ENCODE measurements at regions not wholly inside any gene's neighbourhood (a gene's known extent, or its start where the extent isn't known, plus 50 kb on each side); places are given as distances from the start of the nearest gene placed in this dataset.

DNA sequence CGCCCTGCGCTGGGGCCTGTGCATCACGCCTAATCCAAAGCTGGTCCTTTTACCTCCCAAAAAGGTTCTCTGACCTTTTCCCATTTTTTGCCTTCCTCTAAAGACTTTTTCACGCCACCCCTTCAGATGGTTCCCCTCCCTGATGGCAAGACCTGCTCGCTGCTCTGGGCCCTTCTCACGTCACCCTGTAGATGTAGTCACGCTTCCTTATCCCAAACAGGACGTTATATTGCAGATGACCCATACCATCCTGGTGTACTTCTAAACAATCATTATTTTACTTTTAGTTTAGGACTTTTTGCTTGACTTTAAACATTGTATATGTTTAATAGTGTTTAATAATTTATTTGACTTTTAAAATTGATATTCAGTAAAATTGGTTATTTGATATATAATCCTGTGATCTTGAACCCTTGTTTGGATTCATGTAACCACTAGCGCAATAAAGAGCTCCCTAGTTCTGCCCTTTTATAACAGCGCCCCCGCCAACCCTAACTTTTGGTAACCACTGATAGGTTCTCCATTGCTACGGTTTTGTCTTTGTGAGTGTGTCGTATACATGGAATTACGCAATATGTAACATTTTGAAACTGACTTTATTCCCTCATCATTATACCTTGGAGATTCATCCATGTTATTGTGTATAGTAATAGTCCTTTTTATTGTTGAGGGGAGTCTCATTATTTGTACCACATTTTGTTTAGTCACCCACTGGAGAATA is 159.0 kb upstream of the CHRNA7 start:
- intact Hi-C loops (cut with micrococcal nuclease): no loop called here
- TF ChIP-seq EZH2 (IDR thresholded peaks at IDR 0.05; ENCODE audit: borderline replicate concordance, insufficient read depth, low read depth, low read length, poor library complexity, severe bottlenecking): no peak
- TF ChIP-seq CTCF (IDR thresholded peaks at IDR 0.05): no peak
- Mint-ChIP-seq H3K27ac (peak overlapping the region; percentile 69), H3K4me1 (peaks cover 13% of the 10 kb centered on the region), H3K9me3 (ENCODE audit: insufficient read depth) (no peaks in the 10 kb centered on the region), H3K27me3 (peaks cover 15% of the 10 kb centered on the region), H3K4me3 (peak overlapping the region; percentile 86)
- Histone ChIP-seq H3K4me3 (ENCODE audit: control extremely low read depth in 1 of 5, extremely low read depth in 1 of 5, insufficient read depth in 1 of 5, low read depth in 2 of 5, low read length in 4 of 5) (peak overlapping the region; percentile 21 to 68 (median 57)), H3K27me3 (replicated peaks in 1 of 4; ENCODE audit: control extremely low read depth in 1 of 4, control insufficient read depth in 3 of 4, insufficient read depth in 4 of 4, low read length in 3 of 4) (peaks cover 0 to 17% (median 13%) of the 10 kb centered on the region in 4 experiments), H3K4me1 (ENCODE audit: control insufficient read depth in 2 of 2, insufficient read depth in 2 of 2, low read length in 2 of 2) (peaks cover 9 to 11% of the 10 kb centered on the region in 2 donors), H3K9me3 (ENCODE audit: control extremely low read depth in 1 of 3, control insufficient read depth in 2 of 3, insufficient read depth in 1 of 3, low read length in 2 of 3) (peaks cover 0 to 15% (median 5%) of the 10 kb centered on the region in 3 donors), H3K9ac (ENCODE audit: low read length) (peak overlapping the region; percentile 63), H3K36me3 (replicated peaks in 1 of 2; ENCODE audit: control extremely low read depth in 1 of 2, control insufficient read depth in 1 of 2, extremely low read depth in 1 of 2, insufficient read depth in 2 of 2, low read length in 1 of 2) (no peaks in the 10 kb centered on the region), H2AFZ (ENCODE audit: insufficient read depth, low read depth, low read length, poor library complexity, severe bottlenecking) (peak overlapping the region; percentile 90), H3K4me2 (replicated peaks; ENCODE audit: low read depth, low read length, poor library complexity, severe bottlenecking) (peak overlapping the region; percentile 88), H4K20me1 (ENCODE audit: control insufficient read depth, insufficient read depth, low read length, poor library complexity, severe bottlenecking) (no peaks in the 10 kb centered on the region), H3K79me2 (ENCODE audit: control insufficient read depth, insufficient read depth, low read length) (no peaks in the 10 kb centered on the region), H3K27ac (ENCODE audit: low read length in 2 of 2) (peak overlapping the region in 1 of 2 donors; percentile 56)
- POLR2A ChIA-PET: no interaction called here
- DNase-seq (no peak), ATAC-seq (ENCODE audit: low read depth) (no peak)
- 29% methylated on average over 6 of the region's 14 CpGs for WGBS (ENCODE audit: insufficient coverage)
- CTCF ChIA-PET: no interaction called here

- Histone ChIP-seq H3K27ac (ENCODE audit: low read length in 2 of 2) (no peak overlapping the region), H2AFZ (ENCODE audit: insufficient read depth, low read depth, low read length, poor library complexity, severe bottlenecking) (no peak overlapping the region), H3K4me3 (ENCODE audit: control extremely low read depth in 1 of 5, extremely low read depth in 1 of 5, insufficient read depth in 1 of 5, low read depth in 2 of 5, low read length in 4 of 5) (no peak overlapping the region), H3K27me3 (replicated peaks in 1 of 4; ENCODE audit: control extremely low read depth in 1 of 4, control insufficient read depth in 3 of 4, insufficient read depth in 4 of 4, low read length in 3 of 4) (peaks cover 0 to 20% (median 13%) of the 10 kb centered on the region in 4 experiments), H4K20me1 (ENCODE audit: control insufficient read depth, insufficient read depth, low read length, poor library complexity, severe bottlenecking) (no peaks in the 10 kb centered on the region), H3K9me3 (ENCODE audit: control extremely low read depth in 1 of 3, control insufficient read depth in 2 of 3, insufficient read depth in 1 of 3, low read length in 2 of 3) (peaks cover 0 to 15% (median 5%) of the 10 kb centered on the region in 3 donors), H3K36me3 (replicated peaks in 1 of 2; ENCODE audit: control extremely low read depth in 1 of 2, control insufficient read depth in 1 of 2, extremely low read depth in 1 of 2, insufficient read depth in 2 of 2, low read length in 1 of 2) (no peaks in the 10 kb centered on the region), H3K4me2 (replicated peaks; ENCODE audit: low read depth, low read length, poor library complexity, severe bottlenecking) (no peak overlapping the region), H3K79me2 (ENCODE audit: control insufficient read depth, insufficient read depth, low read length) (no peaks in the 10 kb centered on the region), H3K9ac (ENCODE audit: low read length) (no peak overlapping the region), H3K4me1 (ENCODE audit: control insufficient read depth in 2 of 2, insufficient read depth in 2 of 2, low read length in 2 of 2) (peaks cover 9 to 11% of the 10 kb centered on the region in 2 donors)
- DNase-seq (no peak), ATAC-seq (ENCODE audit: low read depth) (no peak)
- H3K9me3 Mint-ChIP-seq (ENCODE audit: insufficient read depth): no peaks in the 10 kb centered on the region
- ChIA-PET CTCF (no interaction called here), POLR2A (no interaction called here)
- peaks cover 18% of the 10 kb centered on the region for H3K27me3 Mint-ChIP-seq
- peak overlapping the region; percentile 73 for H3K4me3 Mint-ChIP-seq
- H3K27ac Mint-ChIP-seq: no peak overlapping the region
- peaks cover 13% of the 10 kb centered on the region for H3K4me1 Mint-ChIP-seq
- intact Hi-C loops (cut with micrococcal nuclease): no loop called here
- TF ChIP-seq EZH2 (IDR thresholded peaks at IDR 0.05; ENCODE audit: borderline replicate concordance, insufficient read depth, low read depth, low read length, poor library complexity, severe bottlenecking) (no peak), CTCF (IDR thresholded peaks at IDR 0.05) (no peak)
- no CpG with 5 or more reads among the region's 6 CpGs for WGBS (ENCODE audit: insufficient coverage)
Measured at GRCh38 chr15:31871887-31872281, 158.4 kb upstream of the CHRNA7 start.

Data from B cell (primary cell).